ENCODE measurements at regions not wholly inside any gene's neighbourhood (a gene's known extent, or its start where the extent isn't known, plus 50 kb on each side); places are given as distances from the start of the nearest gene placed in this dataset.

DNA sequence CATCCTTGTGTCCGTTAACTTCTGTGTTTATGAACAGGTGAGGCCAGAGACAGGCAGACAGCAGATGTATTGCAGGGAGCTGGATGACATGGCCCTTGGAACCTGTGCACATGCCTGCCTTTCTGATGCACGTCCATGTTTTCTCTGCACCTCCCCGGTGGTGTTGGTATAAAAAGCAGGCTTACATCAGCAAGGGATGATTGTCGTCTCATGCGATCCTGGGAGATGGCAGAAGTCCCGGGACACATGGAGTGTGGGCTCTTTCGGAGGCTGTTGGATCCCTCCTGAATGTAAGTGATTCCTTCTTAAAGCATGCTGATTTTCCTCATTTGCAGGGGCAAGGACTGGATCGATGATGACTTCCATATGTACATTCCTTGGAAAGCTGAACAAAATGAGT is 134.8 kb downstream of the SNRPN start:
- Histone ChIP-seq H3K4me1 (ENCODE audit: low read length) (no peaks in the 10 kb centered on the region), H3K27ac (ENCODE audit: low read length) (no peak overlapping the region), H3K4me2 (ENCODE audit: low read length) (no peak overlapping the region), H3K4me3 (ENCODE audit: low read length) (no peak overlapping the region), H3K9ac (ENCODE audit: low read length) (no peak overlapping the region), H4K20me1 (ENCODE audit: insufficient read depth, low read length) (no peaks in the 10 kb centered on the region), H3K36me3 (replicated peaks; ENCODE audit: low read depth, low read length) (peaks cover 94% of the 10 kb centered on the region), H3K9me3 (ENCODE audit: insufficient read depth, low read length) (peaks cover 4% of the 10 kb centered on the region; the same call in 1 of the 2 replicates), H2AFZ (ENCODE audit: low read depth, low read length) (no peak overlapping the region), H3K27me3 (ENCODE audit: low read depth, low read length) (no peaks in the 10 kb centered on the region), H3K79me2 (ENCODE audit: low read length) (no peaks in the 10 kb centered on the region)
- no peak for TF ChIP-seq EZH2phosphoT487 (IDR thresholded peaks at IDR 0.05; ENCODE audit: low read depth)
- TF ChIP-seq, protein P1, sequence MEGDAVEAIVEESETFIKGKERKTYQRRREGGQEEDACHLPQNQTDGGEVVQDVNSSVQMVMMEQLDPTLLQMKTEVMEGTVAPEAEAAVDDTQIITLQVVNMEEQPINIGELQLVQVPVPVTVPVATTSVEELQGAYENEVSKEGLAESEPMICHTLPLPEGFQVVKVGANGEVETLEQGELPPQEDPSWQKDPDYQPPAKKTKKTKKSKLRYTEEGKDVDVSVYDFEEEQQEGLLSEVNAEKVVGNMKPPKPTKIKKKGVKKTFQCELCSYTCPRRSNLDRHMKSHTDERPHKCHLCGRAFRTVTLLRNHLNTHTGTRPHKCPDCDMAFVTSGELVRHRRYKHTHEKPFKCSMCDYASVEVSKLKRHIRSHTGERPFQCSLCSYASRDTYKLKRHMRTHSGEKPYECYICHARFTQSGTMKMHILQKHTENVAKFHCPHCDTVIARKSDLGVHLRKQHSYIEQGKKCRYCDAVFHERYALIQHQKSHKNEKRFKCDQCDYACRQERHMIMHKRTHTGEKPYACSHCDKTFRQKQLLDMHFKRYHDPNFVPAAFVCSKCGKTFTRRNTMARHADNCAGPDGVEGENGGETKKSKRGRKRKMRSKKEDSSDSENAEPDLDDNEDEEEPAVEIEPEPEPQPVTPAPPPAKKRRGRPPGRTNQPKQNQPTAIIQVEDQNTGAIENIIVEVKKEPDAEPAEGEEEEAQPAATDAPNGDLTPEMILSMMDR (IDR thresholded peaks at IDR 0.05; ENCODE audit: low read depth, low read length), result no peak

GRCh38 chr15:25090073-25090733 is 135.4 kb downstream of the SNRPN start:
- no peak for TF ChIP-seq EZH2phosphoT487 (IDR thresholded peaks at IDR 0.05; ENCODE audit: low read depth)
- TF ChIP-seq, protein P1 (IDR thresholded peaks at IDR 0.05; ENCODE audit: low read depth, low read length), result no peak
- Histone ChIP-seq H2AFZ (ENCODE audit: low read depth, low read length) (no peak overlapping the region), H3K4me3 (ENCODE audit: low read length) (no peak overlapping the region), H3K9me3 (ENCODE audit: insufficient read depth, low read length) (peaks cover 4% of the 10 kb centered on the region; the same call in 1 of the 2 replicates), H3K9ac (ENCODE audit: low read length) (no peak overlapping the region), H3K27me3 (ENCODE audit: low read depth, low read length) (no peaks in the 10 kb centered on the region), H3K4me1 (ENCODE audit: low read length) (no peaks in the 10 kb centered on the region), H3K27ac (ENCODE audit: low read length) (no peak overlapping the region), H3K4me2 (ENCODE audit: low read length) (no peak overlapping the region), H4K20me1 (ENCODE audit: insufficient read depth, low read length) (no peaks in the 10 kb centered on the region), H3K79me2 (ENCODE audit: low read length) (no peaks in the 10 kb centered on the region), H3K36me3 (replicated peaks; ENCODE audit: low read depth, low read length) (peaks cover 94% of the 10 kb centered on the region)

DNA sequence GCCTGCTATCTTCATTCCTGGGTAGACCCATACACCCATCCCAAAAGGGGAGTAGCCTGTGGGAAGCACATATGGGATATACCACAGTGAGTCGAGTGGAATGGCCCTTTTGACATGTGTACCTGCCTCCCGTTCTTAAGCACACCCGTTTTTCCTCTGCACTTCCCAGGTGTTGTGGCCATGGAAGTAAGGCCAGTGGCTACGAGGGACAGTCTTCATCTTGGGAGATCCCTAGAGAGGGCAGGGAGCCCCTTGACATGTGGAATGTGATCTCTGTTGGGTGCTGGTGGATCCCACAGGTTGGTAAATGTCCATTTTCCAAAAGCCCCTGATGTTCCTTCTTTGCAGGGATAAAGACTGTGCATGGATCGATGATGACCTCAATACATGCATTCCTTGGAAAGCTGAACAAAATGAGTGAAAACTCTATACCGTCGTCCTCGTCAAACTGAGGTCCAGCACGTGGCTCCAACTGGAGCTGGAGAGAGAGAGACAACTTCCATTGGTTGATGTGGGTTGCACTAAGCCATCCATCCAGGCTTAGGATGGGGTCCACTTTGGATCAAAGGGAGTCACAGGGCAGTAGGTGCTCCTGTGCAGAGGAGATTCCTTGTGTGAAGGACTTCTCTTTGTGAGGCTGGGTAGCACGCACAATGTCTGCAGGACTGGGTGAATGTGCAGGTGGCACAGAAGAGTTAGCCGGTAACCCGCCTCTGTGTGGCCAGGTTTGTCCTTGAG is 136.8 kb downstream of the SNRPN start:
- Histone ChIP-seq H3K27ac (ENCODE audit: low read length) (no peak overlapping the region), H4K20me1 (ENCODE audit: insufficient read depth, low read length) (no peaks in the 10 kb centered on the region), H3K4me3 (ENCODE audit: low read length) (no peak overlapping the region), H3K9ac (ENCODE audit: low read length) (no peak overlapping the region), H3K27me3 (ENCODE audit: low read depth, low read length) (no peaks in the 10 kb centered on the region), H3K4me2 (ENCODE audit: low read length) (no peak overlapping the region), H3K9me3 (ENCODE audit: insufficient read depth, low read length) (0 out of 2 replicates have a peak, but pooled peaks cover 4% of the 10 kb centered on the region), H2AFZ (ENCODE audit: low read depth, low read length) (no peak overlapping the region), H3K4me1 (ENCODE audit: low read length) (no peaks in the 10 kb centered on the region), H3K36me3 (replicated peaks; ENCODE audit: low read depth, low read length) (peaks cover 92% of the 10 kb centered on the region), H3K79me2 (ENCODE audit: low read length) (no peaks in the 10 kb centered on the region)
- TF ChIP-seq, protein P1 (IDR thresholded peaks at IDR 0.05; ENCODE audit: low read depth, low read length), result no peak
- TF ChIP-seq EZH2phosphoT487 (IDR thresholded peaks at IDR 0.05; ENCODE audit: low read depth), result no peak

GRCh38 chr15:25092661-25093060 is 137.9 kb downstream of the SNRPN start:
- H3K9me3 ChIP-seq (ENCODE audit: insufficient read depth, low read length), result 0 out of 2 replicates have a peak, but pooled peaks cover 4% of the 10 kb centered on the region
- no peaks in the 10 kb centered on the region for H3K79me2 ChIP-seq (ENCODE audit: low read length)
- no peak overlapping the region for H3K27ac ChIP-seq (ENCODE audit: low read length)
- no peaks in the 10 kb centered on the region for H3K27me3 ChIP-seq (ENCODE audit: low read depth, low read length)
- no peak overlapping the region for H3K9ac ChIP-seq (ENCODE audit: low read length)
- H3K36me3 ChIP-seq (replicated peaks; ENCODE audit: low read depth, low read length), result peaks cover 91% of the 10 kb centered on the region
- no peak overlapping the region for H3K4me2 ChIP-seq (ENCODE audit: low read length)
- TF ChIP-seq, protein P1 (IDR thresholded peaks at IDR 0.05; ENCODE audit: low read depth, low read length), result no peak
- TF ChIP-seq EZH2phosphoT487 (IDR thresholded peaks at IDR 0.05; ENCODE audit: low read depth), result no peak
- no peak overlapping the region for H3K4me3 ChIP-seq (ENCODE audit: low read length)
- H3K4me1 ChIP-seq (ENCODE audit: low read length), result no peaks in the 10 kb centered on the region
- no peak overlapping the region for H2AFZ ChIP-seq (ENCODE audit: low read depth, low read length)
- H4K20me1 ChIP-seq (ENCODE audit: insufficient read depth, low read length), result no peaks in the 10 kb centered on the region

Data from OCI-LY3 (cell line).